GM12878 (cell line): ENCODE measurements at regions not wholly inside any gene's neighbourhood (a gene's known extent, or its start where the extent isn't known, plus 50 kb on each side); places are given as distances from the start of the nearest gene placed in this dataset.

ENCODE experiments used
- EGR1 ChIP-seq, 2 experiments: IDR thresholded peaks; 1 replicate in 1 of 2; 2 replicates in 1 of 2; pipeline ENCODE4 v1.6.1; 2011 to 2012; ENCODE audit warnings: low read depth in 2 of 2, low read length in 2 of 2, borderline replicate concordance in 1 of 2, mild to moderate bottlenecking in 1 of 2, moderate library complexity in 1 of 2
- MEF2A ChIP-seq: IDR thresholded peaks from 2 replicates; pipeline ENCODE4 v1.6.1; 2011; ENCODE audit warnings: low read depth, mild to moderate bottlenecking, low read length, moderate library complexity; ENCODE audit not compliant: insufficient read depth
- NFYA ChIP-seq: IDR thresholded peaks from 2 replicates; pipeline ENCODE4 v1.6.1; 2011; ENCODE audit warnings: low read depth, mild to moderate bottlenecking, low read length, improper control_type of control experiment, borderline replicate concordance
- RAD51 ChIP-seq: fragments of 450-650 bp; IDR thresholded peaks from 2 replicates; pipeline ENCODE4 v1.6.1; 2016; ENCODE audit warnings: moderate library complexity, mild to moderate bottlenecking, inconsistent platforms
- SREBF2 ChIP-seq: IDR thresholded peaks from 2 replicates; pipeline ENCODE4 v1.6.1; 2012; ENCODE audit warnings: mild to moderate bottlenecking, low read length
- STAT3 ChIP-seq: IDR thresholded peaks from 2 replicates; pipeline ENCODE4 v1.6.1; 2011; ENCODE audit warnings: low read depth, low read length, improper control_type of control experiment
- TCF3 ChIP-seq: IDR thresholded peaks from 2 replicates; pipeline ENCODE4 v1.6.1; 2012; ENCODE audit warnings: low read depth, mild to moderate bottlenecking, low read length, borderline replicate concordance; ENCODE audit not compliant: insufficient read depth
- TF ChIP-seq, protein P1 (sequence below): fragments of 450-650 bp; conservative IDR thresholded peaks from 2 replicates; pipeline ENCODE4 v1.6.1; 2017; ENCODE audit warnings: mild to moderate bottlenecking, moderate library complexity
- TF ChIP-seq, protein P2 (sequence below): fragments of 450-650 bp; formaldehyde crosslinking; IDR thresholded peaks from 2 replicates; pipeline ENCODE4 v1.4.0; 2020; ENCODE audit warnings: mild to moderate bottlenecking, moderate library complexity

DNA sequence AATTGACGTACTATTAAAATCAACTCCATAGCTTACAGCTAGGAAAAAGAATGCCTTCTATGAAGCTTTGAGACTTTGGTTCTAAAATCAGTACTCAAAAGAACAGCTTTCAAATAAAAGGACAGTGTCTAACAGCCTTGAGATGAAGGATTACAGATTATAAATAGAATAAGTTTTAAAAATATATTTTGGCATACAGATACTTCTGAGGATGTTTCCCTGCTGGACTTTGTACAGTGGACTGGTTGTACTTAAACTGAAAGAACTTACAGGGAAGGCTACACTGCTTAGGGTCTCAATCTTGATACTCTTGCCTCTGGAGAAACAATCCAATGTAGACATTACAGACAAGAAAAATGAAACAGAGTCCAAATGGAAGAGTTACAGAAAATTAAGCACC, 452.7 kb downstream of the CETN3 start (continued):
- TF ChIP-seq, protein P1, sequence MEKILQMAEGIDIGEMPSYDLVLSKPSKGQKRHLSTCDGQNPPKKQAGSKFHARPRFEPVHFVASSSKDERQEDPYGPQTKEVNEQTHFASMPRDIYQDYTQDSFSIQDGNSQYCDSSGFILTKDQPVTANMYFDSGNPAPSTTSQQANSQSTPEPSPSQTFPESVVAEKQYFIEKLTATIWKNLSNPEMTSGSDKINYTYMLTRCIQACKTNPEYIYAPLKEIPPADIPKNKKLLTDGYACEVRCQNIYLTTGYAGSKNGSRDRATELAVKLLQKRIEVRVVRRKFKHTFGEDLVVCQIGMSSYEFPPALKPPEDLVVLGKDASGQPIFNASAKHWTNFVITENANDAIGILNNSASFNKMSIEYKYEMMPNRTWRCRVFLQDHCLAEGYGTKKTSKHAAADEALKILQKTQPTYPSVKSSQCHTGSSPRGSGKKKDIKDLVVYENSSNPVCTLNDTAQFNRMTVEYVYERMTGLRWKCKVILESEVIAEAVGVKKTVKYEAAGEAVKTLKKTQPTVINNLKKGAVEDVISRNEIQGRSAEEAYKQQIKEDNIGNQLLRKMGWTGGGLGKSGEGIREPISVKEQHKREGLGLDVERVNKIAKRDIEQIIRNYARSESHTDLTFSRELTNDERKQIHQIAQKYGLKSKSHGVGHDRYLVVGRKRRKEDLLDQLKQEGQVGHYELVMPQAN = no peak
- TF ChIP-seq MEF2A = no peak
- TF ChIP-seq STAT3 = no peak
- no peak for TF ChIP-seq TCF3
- no peak for TF ChIP-seq EGR1 (IDR thresholded peaks at IDR 0.05; ENCODE audit: borderline replicate concordance in 1 of 2, low read depth in 2 of 2, low read length in 2 of 2)
- TF ChIP-seq NFYA = no peak
- TF ChIP-seq RAD51 = no peak
- no peak for TF ChIP-seq SREBF2
- TF ChIP-seq, protein P2, sequence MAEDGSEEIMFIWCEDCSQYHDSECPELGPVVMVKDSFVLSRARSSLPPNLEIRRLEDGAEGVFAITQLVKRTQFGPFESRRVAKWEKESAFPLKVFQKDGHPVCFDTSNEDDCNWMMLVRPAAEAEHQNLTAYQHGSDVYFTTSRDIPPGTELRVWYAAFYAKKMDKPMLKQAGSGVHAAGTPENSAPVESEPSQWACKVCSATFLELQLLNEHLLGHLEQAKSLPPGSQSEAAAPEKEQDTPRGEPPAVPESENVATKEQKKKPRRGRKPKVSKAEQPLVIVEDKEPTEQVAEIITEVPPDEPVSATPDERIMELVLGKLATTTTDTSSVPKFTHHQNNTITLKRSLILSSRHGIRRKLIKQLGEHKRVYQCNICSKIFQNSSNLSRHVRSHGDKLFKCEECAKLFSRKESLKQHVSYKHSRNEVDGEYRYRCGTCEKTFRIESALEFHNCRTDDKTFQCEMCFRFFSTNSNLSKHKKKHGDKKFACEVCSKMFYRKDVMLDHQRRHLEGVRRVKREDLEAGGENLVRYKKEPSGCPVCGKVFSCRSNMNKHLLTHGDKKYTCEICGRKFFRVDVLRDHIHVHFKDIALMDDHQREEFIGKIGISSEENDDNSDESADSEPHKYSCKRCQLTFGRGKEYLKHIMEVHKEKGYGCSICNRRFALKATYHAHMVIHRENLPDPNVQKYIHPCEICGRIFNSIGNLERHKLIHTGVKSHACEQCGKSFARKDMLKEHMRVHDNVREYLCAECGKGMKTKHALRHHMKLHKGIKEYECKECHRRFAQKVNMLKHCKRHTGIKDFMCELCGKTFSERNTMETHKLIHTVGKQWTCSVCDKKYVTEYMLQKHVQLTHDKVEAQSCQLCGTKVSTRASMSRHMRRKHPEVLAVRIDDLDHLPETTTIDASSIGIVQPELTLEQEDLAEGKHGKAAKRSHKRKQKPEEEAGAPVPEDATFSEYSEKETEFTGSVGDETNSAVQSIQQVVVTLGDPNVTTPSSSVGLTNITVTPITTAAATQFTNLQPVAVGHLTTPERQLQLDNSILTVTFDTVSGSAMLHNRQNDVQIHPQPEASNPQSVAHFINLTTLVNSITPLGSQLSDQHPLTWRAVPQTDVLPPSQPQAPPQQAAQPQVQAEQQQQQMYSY (CRISPR knock-in tag) = no peak
